ENCODE measurements at regions not wholly inside any gene's neighbourhood (a gene's known extent, or its start where the extent isn't known, plus 50 kb on each side); places are given as distances from the start of the nearest gene placed in this dataset.

- DNase-seq (ENCODE audit: low read depth in 1 of 2, low spot score in 1 of 2): no peak
Measured at GRCh38 chr1:2886631-2887030, 85.1 kb upstream of the TTC34 start.

DNA sequence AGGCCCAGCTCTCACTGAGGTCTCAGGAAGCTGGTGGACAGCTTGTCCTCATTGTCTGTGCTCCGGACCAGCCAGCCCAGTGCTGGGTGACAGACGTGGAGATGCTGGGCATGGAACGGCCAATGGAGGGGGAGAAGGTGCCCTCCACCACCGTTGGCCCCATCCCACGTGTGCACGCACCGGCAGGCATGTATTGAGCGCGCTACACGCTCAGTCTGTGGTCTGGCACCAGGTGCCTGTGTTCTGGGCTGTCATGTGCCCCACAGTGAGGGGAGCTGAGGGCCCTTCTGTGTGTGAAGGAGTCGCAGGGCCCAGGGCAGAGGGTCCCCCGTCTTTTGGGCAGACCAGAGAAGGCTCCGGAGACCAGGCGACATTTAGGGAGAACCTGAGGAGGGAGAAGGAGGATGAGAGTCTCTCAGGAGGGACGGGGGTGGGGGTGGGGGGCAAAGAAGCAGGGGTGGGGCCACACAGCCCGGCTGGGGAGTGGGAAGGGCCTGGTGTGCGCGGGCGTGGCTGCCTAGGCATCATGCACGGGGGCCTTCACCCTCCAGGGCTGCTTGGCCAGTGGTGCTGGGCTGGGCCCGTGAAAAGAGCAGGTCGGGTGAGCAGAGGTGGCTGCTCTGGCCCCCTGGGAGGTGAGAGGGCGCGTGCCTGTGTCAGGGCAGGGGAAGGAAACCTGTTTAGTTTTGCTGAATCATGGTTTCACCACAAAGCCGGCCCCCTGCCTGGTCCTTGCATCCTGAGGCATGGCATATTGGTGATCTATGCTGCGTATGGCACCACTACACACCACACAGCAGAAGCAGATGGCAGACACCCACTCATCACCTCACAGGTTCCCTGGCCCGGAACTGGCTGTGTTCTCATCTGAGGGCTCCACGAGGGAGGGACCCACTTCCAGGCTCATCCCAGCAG lies 86.7 kb upstream of the TTC34 start:
- DNase-seq (ENCODE audit: low read depth in 1 of 2, low spot score in 1 of 2): no peak

GRCh38 chr1:2890221-2890850 lies 88.8 kb upstream of the TTC34 start:
- DNase-seq (ENCODE audit: low read depth in 1 of 2, low spot score in 1 of 2): no peak

DNA sequence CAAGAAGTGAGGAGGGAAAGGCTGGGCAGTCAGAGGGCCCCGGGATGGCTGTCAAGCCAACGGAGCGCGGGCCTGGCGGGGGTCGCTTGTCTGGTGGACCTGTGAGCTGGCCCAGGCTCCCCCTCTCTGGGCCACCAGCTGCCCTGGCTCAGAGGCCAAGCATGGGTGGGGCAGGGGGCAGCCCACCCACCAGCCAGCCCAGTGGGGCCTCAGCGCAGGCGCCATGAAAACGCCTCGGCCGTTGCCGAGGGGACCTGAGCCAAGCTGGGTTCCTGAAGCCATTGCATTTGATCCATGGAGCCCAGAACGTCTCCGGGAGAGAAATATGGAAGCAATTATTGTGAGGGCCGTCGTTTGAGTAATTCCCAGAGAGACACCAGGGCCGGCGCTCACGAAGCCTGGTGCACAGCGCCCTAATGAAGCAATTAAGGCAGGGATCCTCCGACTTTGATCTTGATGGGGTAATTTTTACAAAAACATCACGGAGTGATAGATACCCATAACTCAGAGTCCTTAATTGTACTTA lies 90.5 kb upstream of the TTC34 start:
- no peak for DNase-seq (ENCODE audit: low read depth in 1 of 2, low spot score in 1 of 2)

- no peak for DNase-seq (ENCODE audit: low read depth in 1 of 2, low spot score in 1 of 2)
Measured at GRCh38 chr1:2893473-2894120, 92.1 kb upstream of the TTC34 start.

DNA sequence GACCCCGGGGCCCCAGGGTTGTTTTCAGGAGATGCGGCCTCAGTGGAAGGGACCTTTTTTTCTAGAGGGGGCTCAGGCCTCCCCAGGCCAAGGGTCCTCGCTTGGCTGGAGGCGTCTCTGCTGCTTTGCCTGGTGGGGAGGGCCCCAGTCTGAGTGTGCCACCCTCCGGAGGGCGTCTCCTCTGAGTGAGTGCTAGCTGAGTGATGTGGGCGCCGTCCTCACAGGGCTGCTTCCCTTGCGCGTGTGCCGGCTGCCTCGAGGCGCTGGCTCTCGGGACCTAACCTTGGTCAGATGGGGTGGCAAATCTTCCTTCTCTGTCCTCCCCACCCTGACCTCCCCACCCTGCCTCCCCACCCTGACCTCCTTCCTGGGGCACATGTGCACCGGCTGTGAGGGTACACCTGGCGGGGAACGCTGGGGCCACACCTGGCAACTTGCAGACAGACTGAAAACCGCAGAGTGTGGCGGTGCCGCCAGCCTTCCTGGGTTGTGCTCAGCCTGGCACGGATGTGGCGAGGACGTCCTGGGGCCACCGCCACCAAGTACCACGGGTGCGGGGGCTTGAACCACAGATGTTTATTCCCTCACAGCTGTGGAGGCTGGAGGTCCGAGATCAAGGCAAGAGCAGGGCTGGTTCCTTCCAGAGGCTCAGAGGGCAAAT lies 93.0 kb upstream of the TTC34 start:
- DNase-seq (ENCODE audit: low read depth in 1 of 2, low spot score in 1 of 2): no peak

DNA sequence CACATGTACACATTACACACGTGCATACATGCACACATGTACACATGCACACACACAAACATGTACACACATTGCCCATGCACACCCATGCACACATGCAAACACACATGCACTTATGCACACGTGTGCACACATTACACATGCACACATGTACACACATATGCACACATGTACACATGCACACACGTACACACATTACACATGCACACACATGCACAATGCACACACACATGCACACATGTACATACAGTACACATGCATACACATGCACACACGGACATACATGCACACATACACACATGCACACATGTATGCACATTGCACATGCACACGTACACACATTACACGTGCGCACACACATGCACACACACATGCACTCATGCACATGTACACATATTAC lies 95.3 kb upstream of the TTC34 start:
- DNase-seq (ENCODE audit: low read depth in 1 of 2, low spot score in 1 of 2): no peak

DNA sequence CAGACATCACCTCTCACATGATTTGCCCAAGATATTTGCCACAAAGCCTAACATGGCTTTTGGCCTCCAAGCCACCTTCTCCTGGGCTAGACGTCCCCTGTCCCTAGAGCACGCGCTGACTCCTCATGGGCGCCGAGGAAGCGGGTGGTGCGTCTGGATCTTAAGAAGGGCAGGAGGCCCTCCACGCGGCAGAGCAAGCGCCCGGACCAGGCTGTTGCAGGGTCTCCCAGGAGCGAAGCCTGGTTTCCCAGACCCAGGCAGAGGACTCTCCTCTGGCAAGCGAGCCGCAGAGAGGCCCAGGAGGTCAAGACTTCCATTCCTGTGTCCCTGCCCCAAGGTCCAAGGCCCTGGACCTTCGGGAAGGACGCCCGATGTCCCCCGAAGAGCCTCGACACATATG lies 101.7 kb upstream of the TTC34 start:
- DNase-seq (ENCODE audit: low read depth in 1 of 2, low spot score in 1 of 2): no peak

DNA sequence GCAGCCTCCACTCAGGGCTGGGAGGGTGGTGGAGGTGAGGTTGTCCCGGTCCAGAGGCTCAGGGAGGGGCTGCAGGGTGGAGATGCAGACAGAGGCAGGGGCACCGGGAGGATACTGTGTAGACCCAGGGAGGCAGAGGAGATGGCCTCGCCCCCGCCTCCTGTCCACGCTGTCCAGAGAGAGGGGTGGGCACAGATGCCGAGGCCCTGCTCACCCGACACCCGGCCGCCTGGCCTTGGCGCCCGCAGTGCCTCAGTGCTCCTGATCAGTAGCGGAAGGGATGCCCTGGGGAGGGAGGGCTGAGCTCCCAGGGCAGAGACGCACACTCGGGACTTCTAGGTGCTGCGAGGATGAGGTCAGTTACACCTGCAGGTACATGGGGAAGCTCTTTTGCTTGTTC lies 102.7 kb upstream of the TTC34 start:
- no peak for DNase-seq (ENCODE audit: low read depth in 1 of 2, low spot score in 1 of 2)

DNA sequence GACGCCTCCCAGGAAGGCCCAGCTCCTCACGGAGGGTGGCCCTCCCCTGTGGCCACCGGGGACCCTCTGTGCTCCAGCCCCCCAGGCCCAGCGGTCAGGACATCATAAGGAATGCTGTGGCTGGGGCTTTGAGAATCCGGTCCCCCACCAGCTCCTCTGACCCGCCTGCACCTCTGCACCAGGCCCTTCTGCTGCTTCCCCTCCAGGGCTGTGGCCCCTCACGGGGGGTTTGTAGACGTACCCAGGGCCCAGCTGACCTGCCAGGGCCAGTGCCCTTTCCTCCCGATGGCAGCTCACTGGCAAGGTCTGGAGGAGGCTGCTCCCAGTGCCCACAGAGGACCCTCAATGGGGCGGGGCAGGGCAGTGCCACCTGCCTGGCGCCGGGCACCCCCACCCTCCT lies 103.9 kb upstream of the TTC34 start:
- DNase-seq (ENCODE audit: low read depth in 1 of 2, low spot score in 1 of 2): no peak

DNA sequence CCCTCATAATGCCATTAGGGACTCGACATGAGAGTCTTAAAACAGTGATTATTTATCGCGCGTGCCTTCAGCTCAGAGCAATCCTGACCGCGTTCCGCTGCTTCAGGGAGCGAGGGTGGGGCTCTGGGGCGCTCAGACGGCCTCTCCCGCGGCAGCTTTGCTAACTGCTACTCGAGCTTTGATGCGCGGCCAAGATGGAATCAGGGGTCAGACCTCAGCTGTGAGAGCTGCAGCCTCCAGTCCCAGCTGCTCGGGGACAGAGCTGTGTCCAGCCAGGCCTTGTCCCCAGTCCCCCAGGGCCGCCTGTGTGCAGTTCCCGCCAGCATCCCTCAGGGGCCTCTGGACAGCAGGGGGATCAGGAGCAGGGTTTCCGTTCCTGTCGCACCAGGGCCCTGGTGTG lies 104.6 kb upstream of the TTC34 start:
- no peak for DNase-seq (ENCODE audit: low read depth in 1 of 2, low spot score in 1 of 2)

DNA sequence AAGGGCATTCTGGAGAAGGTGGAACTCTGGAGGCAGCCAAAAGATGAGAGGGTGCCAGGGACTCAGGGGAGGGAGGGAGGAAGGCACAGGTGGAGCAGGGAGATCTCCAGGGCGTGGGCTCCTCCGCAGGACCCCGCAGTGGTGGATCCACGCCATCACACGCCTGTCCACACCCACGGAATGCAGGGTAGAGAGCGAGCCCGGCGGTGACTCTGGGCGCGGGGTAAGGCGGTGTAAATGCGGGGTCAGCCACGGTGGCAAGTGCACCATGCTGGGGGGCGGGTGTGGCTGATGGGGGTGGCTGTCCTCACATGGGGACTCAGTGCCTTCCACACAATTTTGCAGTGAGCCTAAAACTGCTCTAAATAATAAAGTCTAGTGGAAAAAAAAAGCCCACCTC lies 105.1 kb upstream of the TTC34 start:
- no peak for DNase-seq (ENCODE audit: low read depth in 1 of 2, low spot score in 1 of 2)

GRCh38 chr1:2907051-2907450 lies 105.6 kb upstream of the TTC34 start:
- DNase-seq (ENCODE audit: low read depth in 1 of 2, low spot score in 1 of 2): no peak

DNA sequence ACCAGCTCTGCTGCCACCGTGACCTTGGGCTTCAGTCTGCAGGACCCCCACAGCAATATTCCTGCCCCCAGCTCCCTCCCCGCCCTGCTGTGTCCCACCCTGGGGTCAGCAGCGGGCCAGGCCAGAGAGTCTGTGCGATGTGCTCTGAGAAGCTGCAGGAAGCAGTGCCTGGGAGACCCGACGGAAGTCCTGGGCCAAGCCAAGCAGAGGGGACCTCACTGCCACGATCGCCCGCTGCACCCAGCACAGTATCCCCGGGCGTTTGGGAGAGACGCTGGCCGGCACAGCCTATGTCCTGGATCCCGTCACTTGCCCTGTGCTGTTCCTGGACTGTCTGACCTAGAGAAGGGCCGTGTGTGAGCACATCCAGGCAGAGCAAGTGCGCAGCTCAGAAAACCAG lies 106.6 kb upstream of the TTC34 start:
- DNase-seq (ENCODE audit: low read depth in 1 of 2, low spot score in 1 of 2): no peak

DNA sequence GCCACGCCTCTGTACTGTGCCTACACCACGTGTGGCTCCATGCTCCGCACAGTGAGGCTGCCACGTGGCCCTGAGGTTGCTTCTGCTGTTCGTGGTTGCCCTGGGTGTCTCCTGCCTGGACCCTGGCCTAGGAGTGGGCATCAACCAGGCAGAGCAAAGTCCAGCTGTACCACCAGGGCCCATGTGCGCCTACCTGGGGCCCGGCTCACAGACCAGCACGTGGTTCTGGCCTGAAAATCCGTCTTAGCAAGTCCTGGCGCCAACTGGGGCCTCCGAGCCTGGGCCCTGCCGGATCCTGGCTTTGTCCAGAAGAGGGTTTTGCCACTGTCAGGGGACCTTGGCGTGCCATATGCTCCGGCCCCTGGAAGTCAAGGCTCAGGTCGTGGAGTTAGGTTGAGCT lies 107.1 kb upstream of the TTC34 start:
- no peak for DNase-seq (ENCODE audit: low read depth in 1 of 2, low spot score in 1 of 2)

GRCh38 chr1:2909797-2910196 lies 108.3 kb upstream of the TTC34 start:
- DNase-seq (ENCODE audit: low read depth in 1 of 2, low spot score in 1 of 2): no peak

DNA sequence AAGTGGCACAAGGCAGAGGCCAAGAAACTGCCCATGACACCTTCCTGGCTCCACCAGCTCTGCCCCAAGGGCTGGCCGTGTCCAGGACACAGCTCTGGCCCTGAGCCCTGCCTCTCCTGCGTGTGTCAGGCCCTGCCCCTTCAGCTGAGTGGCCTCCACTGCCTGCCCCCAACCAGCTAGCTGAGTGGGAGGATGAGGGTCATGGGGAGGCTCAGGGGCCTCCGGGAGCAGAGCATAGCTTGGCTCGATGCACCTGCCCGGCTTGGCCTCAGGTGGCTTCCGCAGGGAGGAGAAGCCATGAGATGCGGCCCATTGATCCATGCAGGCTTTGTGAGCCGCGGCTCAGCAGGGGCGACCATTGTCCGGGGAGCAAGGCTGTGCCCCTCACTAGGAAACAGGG lies 108.7 kb upstream of the TTC34 start:
- DNase-seq (ENCODE audit: low read depth in 1 of 2, low spot score in 1 of 2): no peak

- DNase-seq (ENCODE audit: low read depth in 1 of 2, low spot score in 1 of 2): no peak
Measured at GRCh38 chr1:2911421-2912178, 109.7 kb upstream of the ACTRT2 start.

DNA sequence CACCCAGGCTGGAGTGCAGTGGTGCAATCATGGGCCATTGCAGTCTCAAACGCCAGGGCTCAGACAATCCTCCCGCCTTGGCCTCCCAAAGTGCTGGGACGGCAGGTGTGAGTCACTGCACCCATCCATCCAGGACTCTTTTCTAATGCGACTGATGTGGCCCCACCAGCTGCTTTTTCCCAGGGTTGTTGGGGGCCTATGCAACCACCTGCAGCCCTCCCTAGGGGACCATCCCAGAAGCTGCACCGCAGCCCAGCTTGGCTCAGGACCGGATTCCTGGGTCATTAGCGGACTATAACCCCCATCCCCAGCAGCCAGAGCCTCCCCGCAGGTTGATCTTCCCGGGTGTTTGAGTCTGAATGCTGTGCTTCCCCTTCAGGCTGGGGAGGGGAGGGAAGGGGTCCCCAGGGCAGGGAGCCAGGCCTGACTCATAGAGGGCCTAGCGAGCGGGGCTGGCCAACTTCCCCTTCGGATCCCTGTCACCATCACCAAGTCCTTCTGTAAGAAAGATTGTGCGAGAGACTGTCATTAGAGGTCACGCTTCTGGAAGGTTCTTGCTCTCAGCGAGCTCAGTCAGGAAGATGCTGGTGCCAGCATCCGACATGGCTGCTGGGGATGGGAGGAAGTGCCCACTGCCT lies 108.7 kb upstream of the ACTRT2 start:
- no peak for DNase-seq (ENCODE audit: low read depth in 1 of 2, low spot score in 1 of 2)

DNA sequence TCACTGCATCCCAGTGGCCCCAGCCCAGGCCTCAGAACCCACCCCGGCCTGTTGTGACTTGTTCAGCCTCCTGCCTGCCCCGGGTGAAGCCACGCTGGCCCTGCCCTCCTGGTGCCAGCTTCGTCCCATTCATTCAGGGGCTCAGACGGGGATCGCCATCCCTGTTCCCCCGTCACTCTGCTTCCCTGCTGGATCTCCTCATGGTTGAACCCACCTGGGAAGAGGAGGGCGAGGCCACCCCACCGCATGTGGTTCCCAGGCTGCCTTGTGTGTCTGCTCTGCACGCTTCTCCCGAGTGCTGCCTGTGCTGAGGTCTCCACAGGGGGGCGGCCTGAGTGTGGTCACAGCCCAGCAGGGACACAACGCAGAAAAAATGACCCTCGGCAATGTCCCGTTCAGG lies 108.2 kb upstream of the ACTRT2 start:
- no peak for DNase-seq (ENCODE audit: low read depth in 1 of 2, low spot score in 1 of 2)
